GM23338 (cell line): ENCODE measurements at regions not wholly inside any gene's neighbourhood (a gene's known extent, or its start where the extent isn't known, plus 50 kb on each side); places are given as distances from the start of the nearest gene placed in this dataset.
"Not testable (repeated sequence)": the region's sequence is repeated elsewhere in the genome, so short reads cannot be mapped to it uniquely, and the experiment has no call there.

Experiments
- ATAC-seq: fragments of 200-7000 bp; cut with Tn5 transposase; 3 replicates; pipeline ENCODE4 v1.9.1; 2020
- DNase-seq: peaks from one replicate; pipeline ENCODE4 v3.0.0-alpha.2; 2015; ENCODE audit warnings: low spot score
- H2AFZ ChIP-seq: fragments of 200-600 bp; sonication (generic); 2 replicates; pipeline ENCODE4 v1.8.0; 2016; ENCODE audit warnings: antibody characterized with exemption, mild to moderate bottlenecking, moderate library complexity
- H3F3A ChIP-seq: fragments of 200-600 bp; sonication (generic); replicated peaks from 2 replicates; pipeline ENCODE4 v1.8.0; 2017; ENCODE audit warnings: antibody characterized with exemption, mixed run types, low read depth
- H3K27ac ChIP-seq: fragments of 200-600 bp; sonication (generic); 2 replicates; pipeline ENCODE4 v1.6.1; 2016; ENCODE audit warnings: low read depth
- H3K27me3 ChIP-seq: fragments of 200-600 bp; sonication (generic); 2 replicates; pipeline ENCODE4 v1.8.0; 2016; ENCODE audit warnings: mild to moderate bottlenecking, mixed run types, moderate library complexity; ENCODE audit not compliant: insufficient read depth
- H3K36me3 ChIP-seq: fragments of 200-600 bp; sonication (generic); 2 replicates; pipeline ENCODE4 v1.8.0; 2016; ENCODE audit warnings: mild to moderate bottlenecking; ENCODE audit not compliant: insufficient read depth
- H3K4me1 ChIP-seq: fragments of 200-600 bp; sonication (generic); 2 replicates; pipeline ENCODE4 v1.8.0; 2016; ENCODE audit warnings: mild to moderate bottlenecking, moderate library complexity; ENCODE audit not compliant: insufficient read depth
- H3K4me2 ChIP-seq: fragments of 200-600 bp; sonication (generic); 2 replicates; pipeline ENCODE4 v1.7.1; 2017; ENCODE audit warnings: mixed run types
- H3K4me3 ChIP-seq: fragments of 200-600 bp; sonication (generic); 2 replicates; pipeline ENCODE4 v1.6.1; 2016; ENCODE audit warnings: mixed run types
- H3K79me2 ChIP-seq: fragments of 200-600 bp; sonication (generic); replicated peaks from 2 replicates; pipeline ENCODE4 v1.8.0; 2017; ENCODE audit warnings: mild to moderate bottlenecking; ENCODE audit not compliant: insufficient read depth
- H3K9me2 ChIP-seq: fragments of 200-600 bp; sonication (generic); 2 replicates; pipeline ENCODE4 v1.8.0; 2017; ENCODE audit not compliant: insufficient read depth
- H4K20me1 ChIP-seq: fragments of 200-600 bp; sonication (generic); replicated peaks from 2 replicates; pipeline ENCODE4 v1.8.0; 2017; ENCODE audit warnings: mild to moderate bottlenecking; ENCODE audit not compliant: insufficient read depth
- H3K27ac Mint-ChIP-seq: 2 replicates; pipeline ENCODE4 v1.8.0; 2020; ENCODE audit warnings: inconsistent platforms, mild to moderate bottlenecking, moderate library complexity, mixed read lengths
- H3K27me3 Mint-ChIP-seq: 3 replicates; pipeline ENCODE4 v1.8.0; 2022; ENCODE audit warnings: low read depth, mild to moderate bottlenecking, moderate library complexity, mixed read lengths, inconsistent platforms; ENCODE audit not compliant: insufficient read depth, poor library complexity
- H3K36me3 Mint-ChIP-seq: 3 replicates; pipeline ENCODE4 v1.8.0; 2021; ENCODE audit warnings: low read depth, mild to moderate bottlenecking, inconsistent platforms, moderate library complexity, mixed read lengths
- H3K4me1 Mint-ChIP-seq: 3 replicates; pipeline ENCODE4 v1.8.0; 2020; ENCODE audit warnings: mild to moderate bottlenecking, inconsistent platforms, mixed read lengths
- H3K4me3 Mint-ChIP-seq: 3 replicates; pipeline ENCODE4 v1.8.0; 2021; ENCODE audit warnings: moderate library complexity, mild to moderate bottlenecking, inconsistent platforms, mixed read lengths
- H3K9me3 Mint-ChIP-seq: 3 replicates; pipeline ENCODE4 v1.8.0; 2020; ENCODE audit warnings: moderate library complexity, mild to moderate bottlenecking, inconsistent platforms, mixed read lengths
- CREB1 ChIP-seq: fragments of 250-450 bp; sonication (Bioruptor Pico); IDR thresholded peaks from 2 replicates; pipeline ENCODE4 v1.5.0; 2020; ENCODE audit warnings: low read depth, mild to moderate bottlenecking, moderate library complexity
- EZH2 ChIP-seq: fragments of 200-600 bp; sonication (generic); IDR thresholded peaks from one replicate; pipeline ENCODE4 v1.8.0; 2017; ENCODE audit warnings: antibody characterized with exemption, mild to moderate bottlenecking, low read depth; ENCODE audit not compliant: unreplicated experiment
- EZH2phosphoT487 ChIP-seq: fragments of 200-600 bp; sonication (generic); IDR thresholded peaks from one replicate; pipeline ENCODE4 v1.8.1; 2018; ENCODE audit warnings: antibody characterized with exemption; ENCODE audit not compliant: unreplicated experiment
- JUNB ChIP-seq: IDR thresholded peaks from one replicate; pipeline ENCODE4 v1.6.1; 2016; ENCODE audit warnings: antibody characterized with exemption; ENCODE audit not compliant: unreplicated experiment
- NANOG ChIP-seq: IDR thresholded peaks from 2 replicates; pipeline ENCODE4 v1.6.1; 2016; ENCODE audit warnings: antibody characterized with exemption, borderline replicate concordance
- POLR2AphosphoS5 ChIP-seq: IDR thresholded peaks from 2 replicates; pipeline ENCODE4 v1.6.1; 2016; ENCODE audit warnings: antibody characterized with exemption, low read depth
- STAT1 ChIP-seq: IDR thresholded peaks from one replicate; pipeline ENCODE4 v1.6.1; 2016; ENCODE audit warnings: antibody characterized with exemption; ENCODE audit not compliant: unreplicated experiment
- ZNF114 ChIP-seq: fragments of 250-450 bp; sonication (Bioruptor Pico); IDR thresholded peaks from 2 replicates; pipeline ENCODE4 v1.5.0; 2020; ENCODE audit warnings: mild to moderate bottlenecking, moderate library complexity
- ZNF331 ChIP-seq: fragments of 250-450 bp; sonication (Bioruptor Pico); IDR thresholded peaks from 2 replicates; pipeline ENCODE4 v1.5.0; 2020; ENCODE audit warnings: low read depth, mild to moderate bottlenecking, moderate library complexity
- TF ChIP-seq, protein P1 (sequence below): fragments of 250-450 bp; sonication (Bioruptor Pico); IDR thresholded peaks from 2 replicates; pipeline ENCODE4 v1.5.0; 2020; ENCODE audit warnings: mild to moderate bottlenecking, moderate library complexity
- TF ChIP-seq, protein P2 (sequence below): IDR thresholded peaks from 2 replicates; pipeline ENCODE4 v1.6.1; 2016; ENCODE audit warnings: antibody characterized with exemption
- TF ChIP-seq, protein P3 (sequence below), 2 experiments: fragments of 200-600 bp in 1 of 2; sonication (generic) in 1 of 2; conservative IDR thresholded peaks; 2 replicates each; pipeline versions ENCODE4 v1.5.1 to v1.6.1; 2016 to 2017; ENCODE audit warnings: antibody characterized with exemption in 2 of 2, low read depth in 2 of 2, mild to moderate bottlenecking in 2 of 2, moderate library complexity in 1 of 2

DNA sequence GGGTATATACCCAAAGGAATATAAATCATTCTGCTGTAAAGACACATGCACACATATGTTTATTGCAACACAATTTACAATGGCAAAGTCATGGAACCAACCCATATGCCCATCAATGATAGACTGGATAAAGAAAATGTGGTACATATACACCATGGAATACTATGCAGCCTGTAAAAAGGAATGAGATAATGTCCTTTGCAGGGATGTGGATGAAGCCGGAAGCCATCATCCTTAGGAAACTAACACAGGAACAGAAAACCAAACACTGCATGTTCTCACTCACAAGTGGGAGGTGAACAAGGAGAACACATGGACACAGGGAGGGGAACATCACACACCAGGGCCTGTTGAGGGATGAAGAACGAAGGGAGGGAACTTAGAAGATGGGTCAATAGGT, 144.2 kb downstream of the TSEN15 start:
- not testable (repeated sequence) for H3K36me3 ChIP-seq, H3K4me1 ChIP-seq, ATAC-seq, H3K27ac Mint-ChIP-seq, H2AFZ ChIP-seq, H3K9me2 ChIP-seq, H4K20me1 ChIP-seq, H3K27me3 Mint-ChIP-seq, H3K79me2 ChIP-seq, H3K27me3 ChIP-seq, H3K4me1 Mint-ChIP-seq, H3K4me3 ChIP-seq, H3K9me3 Mint-ChIP-seq, H3K4me2 ChIP-seq, H3K36me3 Mint-ChIP-seq, DNase-seq, H3K27ac ChIP-seq, H3K4me3 Mint-ChIP-seq, H3F3A ChIP-seq

DNA sequence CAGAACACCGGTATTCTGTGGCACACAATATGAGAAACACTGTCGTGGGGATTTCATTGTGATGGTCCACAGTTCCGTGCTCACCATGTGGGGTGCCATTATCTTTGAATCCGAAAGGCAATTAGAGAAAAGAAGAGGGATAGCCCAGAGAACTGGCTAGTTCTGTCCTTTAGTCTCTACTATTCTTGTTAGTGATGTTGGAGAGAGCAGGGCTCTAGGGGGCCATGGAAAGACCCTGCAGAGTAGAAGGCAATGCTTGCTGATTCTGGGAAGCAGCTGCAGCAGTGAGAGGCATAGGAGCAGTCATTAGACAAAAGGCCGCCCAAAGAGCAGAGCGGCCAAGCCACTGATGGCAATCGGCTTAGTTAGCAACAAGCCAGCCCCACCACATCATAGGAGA, 146.3 kb downstream of the TSEN15 start:
- Histone ChIP-seq H3K79me2 (no peaks in the 10 kb centered on the region), H3K4me3 (no peak overlapping the region), H2AFZ (peak overlapping the region; percentile 95), H3K36me3 (no peaks in the 10 kb centered on the region), H3F3A (no peaks in the 10 kb centered on the region), H3K27ac (no peak overlapping the region), H3K4me2 (no peak overlapping the region), H3K4me1 (no peaks in the 10 kb centered on the region; the same call in 1 of the 2 replicates), H3K27me3 (no peaks in the 10 kb centered on the region), H4K20me1 (no peaks in the 10 kb centered on the region), H3K9me2 (no peaks in the 10 kb centered on the region)
- no peaks in the 10 kb centered on the region for H3K36me3 Mint-ChIP-seq
- peak; percentile 49; the same call in 2 of the 3 replicates for ATAC-seq
- H3K27ac Mint-ChIP-seq, result no peak overlapping the region
- no peaks in the 10 kb centered on the region for H3K27me3 Mint-ChIP-seq
- peak; percentile 3 for DNase-seq
- H3K9me3 Mint-ChIP-seq, result no peaks in the 10 kb centered on the region; the same call in 2 of the 3 replicates
- no peak overlapping the region for H3K4me3 Mint-ChIP-seq
- 0 out of 3 replicates have a peak, but pooled peaks cover 2% of the 10 kb centered on the region for H3K4me1 Mint-ChIP-seq
- TF ChIP-seq ZNF114 (CRISPR knock-in tag), result no peak
- TF ChIP-seq, protein P1, sequence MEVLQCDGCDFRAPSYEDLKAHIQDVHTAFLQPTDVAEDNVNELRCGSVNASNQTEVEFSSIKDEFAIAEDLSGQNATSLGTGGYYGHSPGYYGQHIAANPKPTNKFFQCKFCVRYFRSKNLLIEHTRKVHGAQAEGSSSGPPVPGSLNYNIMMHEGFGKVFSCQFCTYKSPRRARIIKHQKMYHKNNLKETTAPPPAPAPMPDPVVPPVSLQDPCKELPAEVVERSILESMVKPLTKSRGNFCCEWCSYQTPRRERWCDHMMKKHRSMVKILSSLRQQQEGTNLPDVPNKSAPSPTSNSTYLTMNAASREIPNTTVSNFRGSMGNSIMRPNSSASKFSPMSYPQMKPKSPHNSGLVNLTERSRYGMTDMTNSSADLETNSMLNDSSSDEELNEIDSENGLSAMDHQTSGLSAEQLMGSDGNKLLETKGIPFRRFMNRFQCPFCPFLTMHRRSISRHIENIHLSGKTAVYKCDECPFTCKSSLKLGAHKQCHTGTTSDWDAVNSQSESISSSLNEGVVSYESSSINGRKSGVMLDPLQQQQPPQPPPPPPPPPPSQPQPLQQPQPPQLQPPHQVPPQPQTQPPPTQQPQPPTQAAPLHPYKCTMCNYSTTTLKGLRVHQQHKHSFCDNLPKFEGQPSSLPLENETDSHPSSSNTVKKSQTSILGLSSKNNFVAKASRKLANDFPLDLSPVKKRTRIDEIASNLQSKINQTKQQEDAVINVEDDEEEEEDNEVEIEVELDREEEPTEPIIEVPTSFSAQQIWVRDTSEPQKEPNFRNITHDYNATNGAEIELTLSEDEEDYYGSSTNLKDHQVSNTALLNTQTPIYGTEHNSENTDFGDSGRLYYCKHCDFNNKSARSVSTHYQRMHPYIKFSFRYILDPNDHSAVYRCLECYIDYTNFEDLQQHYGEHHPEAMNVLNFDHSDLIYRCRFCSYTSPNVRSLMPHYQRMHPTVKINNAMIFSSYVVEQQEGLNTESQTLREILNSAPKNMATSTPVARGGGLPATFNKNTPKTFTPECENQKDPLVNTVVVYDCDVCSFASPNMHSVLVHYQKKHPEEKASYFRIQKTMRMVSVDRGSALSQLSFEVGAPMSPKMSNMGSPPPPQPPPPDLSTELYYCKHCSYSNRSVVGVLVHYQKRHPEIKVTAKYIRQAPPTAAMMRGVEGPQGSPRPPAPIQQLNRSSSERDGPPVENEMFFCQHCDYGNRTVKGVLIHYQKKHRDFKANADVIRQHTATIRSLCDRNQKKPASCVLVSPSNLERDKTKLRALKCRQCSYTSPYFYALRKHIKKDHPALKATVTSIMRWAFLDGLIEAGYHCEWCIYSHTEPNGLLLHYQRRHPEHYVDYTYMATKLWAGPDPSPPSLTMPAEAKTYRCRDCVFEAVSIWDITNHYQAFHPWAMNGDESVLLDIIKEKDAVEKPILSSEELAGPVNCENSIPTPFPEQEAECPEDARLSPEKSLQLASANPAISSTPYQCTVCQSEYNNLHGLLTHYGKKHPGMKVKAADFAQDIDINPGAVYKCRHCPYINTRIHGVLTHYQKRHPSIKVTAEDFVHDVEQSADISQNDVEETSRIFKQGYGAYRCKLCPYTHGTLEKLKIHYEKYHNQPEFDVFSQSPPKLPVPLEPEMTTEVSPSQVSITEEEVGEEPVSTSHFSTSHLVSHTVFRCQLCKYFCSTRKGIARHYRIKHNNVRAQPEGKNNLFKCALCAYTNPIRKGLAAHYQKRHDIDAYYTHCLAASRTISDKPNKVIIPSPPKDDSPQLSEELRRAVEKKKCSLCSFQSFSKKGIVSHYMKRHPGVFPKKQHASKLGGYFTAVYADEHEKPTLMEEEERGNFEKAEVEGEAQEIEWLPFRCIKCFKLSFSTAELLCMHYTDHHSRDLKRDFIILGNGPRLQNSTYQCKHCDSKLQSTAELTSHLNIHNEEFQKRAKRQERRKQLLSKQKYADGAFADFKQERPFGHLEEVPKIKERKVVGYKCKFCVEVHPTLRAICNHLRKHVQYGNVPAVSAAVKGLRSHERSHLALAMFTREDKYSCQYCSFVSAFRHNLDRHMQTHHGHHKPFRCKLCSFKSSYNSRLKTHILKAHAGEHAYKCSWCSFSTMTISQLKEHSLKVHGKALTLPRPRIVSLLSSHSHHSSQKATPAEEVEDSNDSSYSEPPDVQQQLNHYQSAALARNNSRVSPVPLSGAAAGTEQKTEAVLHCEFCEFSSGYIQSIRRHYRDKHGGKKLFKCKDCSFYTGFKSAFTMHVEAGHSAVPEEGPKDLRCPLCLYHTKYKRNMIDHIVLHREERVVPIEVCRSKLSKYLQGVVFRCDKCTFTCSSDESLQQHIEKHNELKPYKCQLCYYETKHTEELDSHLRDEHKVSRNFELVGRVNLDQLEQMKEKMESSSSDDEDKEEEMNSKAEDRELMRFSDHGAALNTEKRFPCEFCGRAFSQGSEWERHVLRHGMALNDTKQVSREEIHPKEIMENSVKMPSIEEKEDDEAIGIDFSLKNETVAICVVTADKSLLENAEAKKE (CRISPR knock-in tag), result no peak
- TF ChIP-seq EZH2phosphoT487, result no peak
- no peak for TF ChIP-seq CREB1 (CRISPR knock-in tag)
- TF ChIP-seq, protein P2, sequence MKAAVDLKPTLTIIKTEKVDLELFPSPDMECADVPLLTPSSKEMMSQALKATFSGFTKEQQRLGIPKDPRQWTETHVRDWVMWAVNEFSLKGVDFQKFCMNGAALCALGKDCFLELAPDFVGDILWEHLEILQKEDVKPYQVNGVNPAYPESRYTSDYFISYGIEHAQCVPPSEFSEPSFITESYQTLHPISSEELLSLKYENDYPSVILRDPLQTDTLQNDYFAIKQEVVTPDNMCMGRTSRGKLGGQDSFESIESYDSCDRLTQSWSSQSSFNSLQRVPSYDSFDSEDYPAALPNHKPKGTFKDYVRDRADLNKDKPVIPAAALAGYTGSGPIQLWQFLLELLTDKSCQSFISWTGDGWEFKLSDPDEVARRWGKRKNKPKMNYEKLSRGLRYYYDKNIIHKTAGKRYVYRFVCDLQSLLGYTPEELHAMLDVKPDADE, result no peak
- TF ChIP-seq, protein P3, sequence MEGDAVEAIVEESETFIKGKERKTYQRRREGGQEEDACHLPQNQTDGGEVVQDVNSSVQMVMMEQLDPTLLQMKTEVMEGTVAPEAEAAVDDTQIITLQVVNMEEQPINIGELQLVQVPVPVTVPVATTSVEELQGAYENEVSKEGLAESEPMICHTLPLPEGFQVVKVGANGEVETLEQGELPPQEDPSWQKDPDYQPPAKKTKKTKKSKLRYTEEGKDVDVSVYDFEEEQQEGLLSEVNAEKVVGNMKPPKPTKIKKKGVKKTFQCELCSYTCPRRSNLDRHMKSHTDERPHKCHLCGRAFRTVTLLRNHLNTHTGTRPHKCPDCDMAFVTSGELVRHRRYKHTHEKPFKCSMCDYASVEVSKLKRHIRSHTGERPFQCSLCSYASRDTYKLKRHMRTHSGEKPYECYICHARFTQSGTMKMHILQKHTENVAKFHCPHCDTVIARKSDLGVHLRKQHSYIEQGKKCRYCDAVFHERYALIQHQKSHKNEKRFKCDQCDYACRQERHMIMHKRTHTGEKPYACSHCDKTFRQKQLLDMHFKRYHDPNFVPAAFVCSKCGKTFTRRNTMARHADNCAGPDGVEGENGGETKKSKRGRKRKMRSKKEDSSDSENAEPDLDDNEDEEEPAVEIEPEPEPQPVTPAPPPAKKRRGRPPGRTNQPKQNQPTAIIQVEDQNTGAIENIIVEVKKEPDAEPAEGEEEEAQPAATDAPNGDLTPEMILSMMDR (conservative IDR thresholded peaks at IDR 0.05; ENCODE audit: low read depth in 2 of 2), result no peak
- TF ChIP-seq EZH2, result no peak
- no peak for TF ChIP-seq ZNF331 (CRISPR knock-in tag)
- TF ChIP-seq STAT1, result no peak
- TF ChIP-seq JUNB, result no peak
- no peak for TF ChIP-seq NANOG
- TF ChIP-seq POLR2AphosphoS5, result no peak
